Ishikawa (cell line): ENCODE measurements at regions not wholly inside any gene's neighbourhood (a gene's known extent, or its start where the extent isn't known, plus 50 kb on each side); places are given as distances from the start of the nearest gene placed in this dataset.

Source experiments
- CEBPB ChIP-seq: IDR thresholded peaks from 2 replicates; pipeline ENCODE4 v1.6.1; 2012
- CREB1 ChIP-seq: IDR thresholded peaks from 2 replicates; pipeline ENCODE4 v1.6.1; 2012; ENCODE audit warnings: low read depth
- EGR1 ChIP-seq: IDR thresholded peaks from 2 replicates; pipeline ENCODE4 v1.6.1; 2012
- EP300 ChIP-seq: IDR thresholded peaks from 2 replicates; pipeline ENCODE4 v1.6.1; 2012; ENCODE audit warnings: borderline replicate concordance
- FOXM1 ChIP-seq: IDR thresholded peaks from 2 replicates; pipeline ENCODE4 v1.6.1; 2012; ENCODE audit warnings: low read depth, borderline replicate concordance
- NFIC ChIP-seq: IDR thresholded peaks from 2 replicates; pipeline ENCODE4 v1.6.1; 2012
- RAD21 ChIP-seq: IDR thresholded peaks from 2 replicates; pipeline ENCODE4 v1.6.1; 2012; ENCODE audit warnings: low read depth
- TAF1 ChIP-seq: IDR thresholded peaks from 2 replicates; pipeline ENCODE4 v1.6.1; 2012; ENCODE audit warnings: low read depth, mild to moderate bottlenecking
- TCF12 ChIP-seq: IDR thresholded peaks from 2 replicates; pipeline ENCODE4 v1.6.1; 2012; ENCODE audit warnings: low read depth
- TEAD4 ChIP-seq: IDR thresholded peaks from 2 replicates; pipeline ENCODE4 v1.6.1; 2012
- USF1 ChIP-seq: IDR thresholded peaks from 2 replicates; pipeline ENCODE4 v1.6.1; 2012
- YY1 ChIP-seq: IDR thresholded peaks from 2 replicates; pipeline ENCODE4 v1.6.1; 2012; ENCODE audit warnings: low read depth
- ZBTB7A ChIP-seq: IDR thresholded peaks from 2 replicates; pipeline ENCODE4 v1.6.1; 2012; ENCODE audit warnings: low read depth
- TF ChIP-seq, protein P1 (sequence below): IDR thresholded peaks from 2 replicates; pipeline ENCODE4 v1.6.1; 2012; ENCODE audit warnings: low read depth, mild to moderate bottlenecking
- TF ChIP-seq, protein P2 (sequence below): IDR thresholded peaks from 2 replicates; pipeline ENCODE4 v1.6.1; 2012

GRCh38 chr20:22474224-22474623 is 110.1 kb downstream of the FOXA2 start:
- TF ChIP-seq NFIC (no peak), CREB1 (no peak), EP300 (no peak), USF1 (no peak), RAD21 (no peak), YY1 (no peak), FOXM1 (no peak), EGR1 (no peak), ZBTB7A (no peak), TEAD4 (no peak), CEBPB (no peak)
- TF ChIP-seq, protein P1, sequence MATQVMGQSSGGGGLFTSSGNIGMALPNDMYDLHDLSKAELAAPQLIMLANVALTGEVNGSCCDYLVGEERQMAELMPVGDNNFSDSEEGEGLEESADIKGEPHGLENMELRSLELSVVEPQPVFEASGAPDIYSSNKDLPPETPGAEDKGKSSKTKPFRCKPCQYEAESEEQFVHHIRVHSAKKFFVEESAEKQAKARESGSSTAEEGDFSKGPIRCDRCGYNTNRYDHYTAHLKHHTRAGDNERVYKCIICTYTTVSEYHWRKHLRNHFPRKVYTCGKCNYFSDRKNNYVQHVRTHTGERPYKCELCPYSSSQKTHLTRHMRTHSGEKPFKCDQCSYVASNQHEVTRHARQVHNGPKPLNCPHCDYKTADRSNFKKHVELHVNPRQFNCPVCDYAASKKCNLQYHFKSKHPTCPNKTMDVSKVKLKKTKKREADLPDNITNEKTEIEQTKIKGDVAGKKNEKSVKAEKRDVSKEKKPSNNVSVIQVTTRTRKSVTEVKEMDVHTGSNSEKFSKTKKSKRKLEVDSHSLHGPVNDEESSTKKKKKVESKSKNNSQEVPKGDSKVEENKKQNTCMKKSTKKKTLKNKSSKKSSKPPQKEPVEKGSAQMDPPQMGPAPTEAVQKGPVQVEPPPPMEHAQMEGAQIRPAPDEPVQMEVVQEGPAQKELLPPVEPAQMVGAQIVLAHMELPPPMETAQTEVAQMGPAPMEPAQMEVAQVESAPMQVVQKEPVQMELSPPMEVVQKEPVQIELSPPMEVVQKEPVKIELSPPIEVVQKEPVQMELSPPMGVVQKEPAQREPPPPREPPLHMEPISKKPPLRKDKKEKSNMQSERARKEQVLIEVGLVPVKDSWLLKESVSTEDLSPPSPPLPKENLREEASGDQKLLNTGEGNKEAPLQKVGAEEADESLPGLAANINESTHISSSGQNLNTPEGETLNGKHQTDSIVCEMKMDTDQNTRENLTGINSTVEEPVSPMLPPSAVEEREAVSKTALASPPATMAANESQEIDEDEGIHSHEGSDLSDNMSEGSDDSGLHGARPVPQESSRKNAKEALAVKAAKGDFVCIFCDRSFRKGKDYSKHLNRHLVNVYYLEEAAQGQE, result no peak
- TF ChIP-seq, protein P2, sequence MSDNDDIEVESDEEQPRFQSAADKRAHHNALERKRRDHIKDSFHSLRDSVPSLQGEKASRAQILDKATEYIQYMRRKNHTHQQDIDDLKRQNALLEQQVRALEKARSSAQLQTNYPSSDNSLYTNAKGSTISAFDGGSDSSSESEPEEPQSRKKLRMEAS, result no peak

DNA sequence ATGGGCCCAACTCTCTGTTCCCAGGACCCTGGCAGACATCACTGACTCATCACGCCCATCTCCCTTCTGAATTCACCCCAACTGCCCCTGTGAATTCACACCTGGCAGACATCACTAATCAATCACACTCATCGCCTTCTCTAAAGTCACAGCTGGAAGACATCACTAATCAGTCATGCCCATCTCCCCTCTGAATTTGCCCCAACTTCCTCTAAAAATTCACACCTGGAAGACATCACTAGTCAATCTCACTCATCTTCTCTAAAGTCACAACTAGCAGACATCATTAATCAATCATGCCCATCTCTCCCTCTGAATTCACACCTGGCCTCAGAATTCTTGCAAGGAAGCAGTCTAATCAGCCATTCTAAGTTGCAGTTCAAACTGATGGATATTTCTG is 111.1 kb downstream of the FOXA2 start:
- TF ChIP-seq RAD21 (no peak), TAF1 (no peak), YY1 (no peak), ZBTB7A (no peak), EGR1 (no peak), TEAD4 (no peak), CREB1 (no peak), USF1 (no peak), NFIC (no peak), TCF12 (no peak), EP300 (no peak), FOXM1 (no peak), CEBPB (no peak)
- TF ChIP-seq, protein P1, result no peak
- TF ChIP-seq, protein P2, result no peak

DNA sequence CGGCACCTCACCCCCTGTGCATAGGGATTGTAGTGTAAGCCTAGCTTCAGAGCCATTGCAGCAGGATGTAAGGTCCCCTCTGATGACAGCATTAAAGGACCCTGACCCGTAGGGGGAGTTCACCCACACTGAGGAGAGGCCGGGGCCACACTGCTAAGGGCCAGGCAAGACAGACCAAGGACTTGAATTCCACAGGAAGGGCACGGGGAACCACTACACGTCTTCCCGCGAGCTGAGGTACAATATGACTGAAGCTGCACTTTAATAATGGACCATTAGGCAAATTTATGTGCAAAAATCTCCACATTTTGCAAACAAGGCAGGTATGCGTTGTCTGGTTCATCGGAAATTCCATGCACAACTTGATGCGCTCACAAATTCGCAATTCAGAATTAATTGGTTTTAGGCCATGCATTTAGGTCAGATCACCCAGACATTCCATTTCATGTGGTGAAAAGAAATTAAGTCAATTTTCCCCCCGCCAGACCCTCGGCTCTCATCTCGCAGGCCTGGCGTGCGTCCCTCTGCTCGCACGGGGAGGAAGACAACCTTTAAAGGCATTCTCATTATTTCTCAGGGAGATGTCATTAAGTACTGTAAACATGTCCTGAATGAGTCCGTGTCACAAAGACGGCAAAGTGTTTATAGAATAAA is 111.8 kb downstream of the FOXA2 start:
- no peak for TF ChIP-seq YY1
- TF ChIP-seq CEBPB, result no peak
- TF ChIP-seq RAD21, result no peak
- TF ChIP-seq EP300, result no peak
- no peak for TF ChIP-seq USF1
- TF ChIP-seq TAF1, result no peak
- TF ChIP-seq ZBTB7A, result no peak
- TF ChIP-seq, protein P2, result no peak
- TF ChIP-seq FOXM1, result no peak

- no peak for TF ChIP-seq EP300
- no peak for TF ChIP-seq FOXM1
- TF ChIP-seq USF1, result no peak
- TF ChIP-seq ZBTB7A, result no peak
- no peak for TF ChIP-seq TEAD4
- no peak for TF ChIP-seq YY1
- TF ChIP-seq RAD21, result no peak
- TF ChIP-seq EGR1, result no peak
- no peak for TF ChIP-seq CEBPB
- TF ChIP-seq, protein P2, result no peak
- no peak for TF ChIP-seq TAF1
- TF ChIP-seq, protein P1, result no peak
- TF ChIP-seq CREB1, result no peak
- no peak for TF ChIP-seq NFIC
- TF ChIP-seq TCF12, result no peak
Observed at GRCh38 chr20:22471156-22471836, 113.1 kb downstream of the FOXA2 start.
